GM12872 (cell line): ENCODE measurements at regions not wholly inside any gene's neighbourhood (a gene's known extent, or its start where the extent isn't known, plus 50 kb on each side); places are given as distances from the start of the nearest gene placed in this dataset.

Source experiments
- CTCF ChIP-seq: IDR thresholded peaks from 3 replicates; pipeline ENCODE4 v1.5.1; 2011; ENCODE audit warnings: low read depth, mild to moderate bottlenecking, low read length, moderate library complexity; ENCODE audit not compliant: insufficient read depth

GRCh38 chr14:28373721-28374120 lies 392.9 kb upstream of the FOXG1 start:
- no peak for TF ChIP-seq CTCF

GRCh38 chr14:28375295-28375694 lies 391.3 kb upstream of the FOXG1 start:
- TF ChIP-seq CTCF, result no peak

GRCh38 chr14:28381656-28382055 lies 384.9 kb upstream of the FOXG1 start:
- no peak for TF ChIP-seq CTCF

GRCh38 chr14:28382444-28383190 lies 384.0 kb upstream of the FOXG1 start:
- no peak for TF ChIP-seq CTCF

- TF ChIP-seq CTCF, result no peak
Measured at GRCh38 chr14:28398506-28398905, 368.1 kb upstream of the FOXG1 start.

GRCh38 chr14:28406196-28406595 lies 360.4 kb upstream of the FOXG1 start:
- TF ChIP-seq CTCF, result no peak

- no peak for TF ChIP-seq CTCF
Measured at GRCh38 chr14:28407031-28407825, 359.4 kb upstream of the FOXG1 start.
